Stomach (tissue), 8 donors: ENCODE measurements at regions not wholly inside any gene's neighbourhood (a gene's known extent, or its start where the extent isn't known, plus 50 kb on each side); places are given as distances from the start of the nearest gene placed in this dataset.

Experiments used
- DNase-seq, 2 donors: peaks; one replicate each; pipeline versions ENCODE4 v3.0.0 to v3.0.0-alpha.2; 2013 to 2019
- H3K27ac ChIP-seq, 5 donors: fragments of 200-600 bp in 4 of 5; sonication (generic) in 4 of 5; one replicate each; pipeline ENCODE4 v1.5.1; 2013 to 2019; ENCODE audit warnings: mild to moderate bottlenecking in 1 of 5, moderate library complexity in 1 of 5
- H3K27me3 ChIP-seq, 3 donors: fragments of 200-600 bp; sonication (generic); one replicate each; pipeline ENCODE4 v1.5.1; 2017 to 2019; ENCODE audit warnings: mixed run types in 1 of 3
- H3K36me3 ChIP-seq, 4 donors: fragments of 200-600 bp; sonication (generic); 1 replicate in 3 of 4; 2 replicates in 1 of 4; pipeline ENCODE4 v1.5.1; 2016 to 2019
- H3K4me1 ChIP-seq, 4 donors: fragments of 200-600 bp; sonication (generic); one replicate each; pipeline ENCODE4 v1.5.1; 2016 to 2019
- H3K4me3 ChIP-seq, 4 donors: fragments of 200-600 bp; sonication (generic) in 3 of 4; one replicate each; pipeline ENCODE4 v1.5.1; 2016 to 2019; ENCODE audit warnings: mild to moderate bottlenecking in 1 of 4
- H3K9me3 ChIP-seq, 4 donors: fragments of 200-600 bp; sonication (generic); one replicate each; pipeline ENCODE4 v1.5.1; 2016 to 2019
- EP300 ChIP-seq: sonication (generic); formaldehyde crosslinking; IDR thresholded peaks from one replicate; pipeline ENCODE4 v1.6.1; 2017; ENCODE audit warnings: antibody characterized with exemption
- POLR2A ChIP-seq, 4 donors: fragments of 450-650 bp; IDR thresholded peaks; one replicate each; pipeline ENCODE4 v1.6.1; 2016; ENCODE audit warnings: antibody characterized with exemption in 4 of 4, control low read depth in 2 of 4, mild to moderate bottlenecking in 1 of 4, moderate library complexity in 1 of 4
- POLR2AphosphoS5 ChIP-seq, 3 donors: sonication (generic); formaldehyde crosslinking; IDR thresholded peaks; one replicate each; pipeline ENCODE4 v1.6.1; 2016; ENCODE audit warnings: antibody characterized with exemption in 3 of 3
- WGBS, 5 donors: extraction: QIAGEN DNeasy Blood & Tissue Kit in 3 of 5; methylation state at CpG; one replicate each; pipeline versions ENCODE4 v1.1.5 to v1.1.7; 2013 to 2018; 5-methylcytosine and 5-hydroxymethylcytosine counted together
- intact Hi-C: fragments of 100-400 bp; cut with DNase I; formaldehyde crosslinking; loops from one replicate; pipeline ENCODE4 v1.15.1; 2023; ENCODE audit warnings: low total_unique reads
- TF ChIP-seq, protein P1 (sequence below), 7 experiments: fragments of 450-650 bp in 4 of 7; fragments of 200-600 bp in 3 of 7; sonication (generic) in 3 of 7; IDR thresholded peaks; one replicate each; pipeline ENCODE4 v1.5.1; 2016 to 2019; ENCODE audit warnings: antibody characterized with exemption in 7 of 7, control low read depth in 2 of 7, mild to moderate bottlenecking in 1 of 7
- donor health status: healthy with polysubstance abuse.
- donor health status: Bipolar disorder and iron deficiency.
- donor health status: healthy.

DNA sequence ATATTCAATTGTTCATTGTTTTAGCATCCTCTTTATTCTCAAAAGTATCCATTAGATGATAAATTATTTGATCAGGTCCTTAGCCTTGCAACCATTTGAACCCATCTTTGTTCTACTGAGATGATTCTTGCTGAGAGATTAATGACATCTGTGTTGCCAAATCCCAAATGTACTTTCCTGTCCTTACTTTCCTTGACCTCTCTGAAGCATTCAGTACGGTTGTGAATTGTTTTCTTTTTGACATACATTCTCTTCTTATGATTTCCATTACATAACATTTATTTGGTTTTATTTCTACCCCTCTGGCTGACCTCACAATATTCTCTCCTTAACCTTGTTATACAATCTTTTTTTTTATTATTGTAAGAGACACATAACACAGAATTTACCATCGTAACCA is 1058.6 kb upstream of the CNTNAP5 start:
- no peak overlapping the region for H3K4me3 ChIP-seq
- no peaks in the 10 kb centered on the region for H3K36me3 ChIP-seq
- H3K9me3 ChIP-seq, result peaks cover 0 to 14% (median 5%) of the 10 kb centered on the region in 4 donors
- H3K27me3 ChIP-seq, result no peaks in the 10 kb centered on the region
- TF ChIP-seq EP300 (no peak), POLR2A (IDR thresholded peaks at IDR 0.05) (no peak), POLR2AphosphoS5 (IDR thresholded peaks at IDR 0.05) (no peak)
- TF ChIP-seq, protein P1, sequence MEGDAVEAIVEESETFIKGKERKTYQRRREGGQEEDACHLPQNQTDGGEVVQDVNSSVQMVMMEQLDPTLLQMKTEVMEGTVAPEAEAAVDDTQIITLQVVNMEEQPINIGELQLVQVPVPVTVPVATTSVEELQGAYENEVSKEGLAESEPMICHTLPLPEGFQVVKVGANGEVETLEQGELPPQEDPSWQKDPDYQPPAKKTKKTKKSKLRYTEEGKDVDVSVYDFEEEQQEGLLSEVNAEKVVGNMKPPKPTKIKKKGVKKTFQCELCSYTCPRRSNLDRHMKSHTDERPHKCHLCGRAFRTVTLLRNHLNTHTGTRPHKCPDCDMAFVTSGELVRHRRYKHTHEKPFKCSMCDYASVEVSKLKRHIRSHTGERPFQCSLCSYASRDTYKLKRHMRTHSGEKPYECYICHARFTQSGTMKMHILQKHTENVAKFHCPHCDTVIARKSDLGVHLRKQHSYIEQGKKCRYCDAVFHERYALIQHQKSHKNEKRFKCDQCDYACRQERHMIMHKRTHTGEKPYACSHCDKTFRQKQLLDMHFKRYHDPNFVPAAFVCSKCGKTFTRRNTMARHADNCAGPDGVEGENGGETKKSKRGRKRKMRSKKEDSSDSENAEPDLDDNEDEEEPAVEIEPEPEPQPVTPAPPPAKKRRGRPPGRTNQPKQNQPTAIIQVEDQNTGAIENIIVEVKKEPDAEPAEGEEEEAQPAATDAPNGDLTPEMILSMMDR (IDR thresholded peaks at IDR 0.05), result no peak
- no peaks in the 10 kb centered on the region for H3K4me1 ChIP-seq
- H3K27ac ChIP-seq, result no peak overlapping the region
- no peak for DNase-seq
- WGBS, 5 donors, result 71 to 89% (median 82%) methylated on average over 2 of the region's 2 CpGs
- intact Hi-C loops, result no loop called here

DNA sequence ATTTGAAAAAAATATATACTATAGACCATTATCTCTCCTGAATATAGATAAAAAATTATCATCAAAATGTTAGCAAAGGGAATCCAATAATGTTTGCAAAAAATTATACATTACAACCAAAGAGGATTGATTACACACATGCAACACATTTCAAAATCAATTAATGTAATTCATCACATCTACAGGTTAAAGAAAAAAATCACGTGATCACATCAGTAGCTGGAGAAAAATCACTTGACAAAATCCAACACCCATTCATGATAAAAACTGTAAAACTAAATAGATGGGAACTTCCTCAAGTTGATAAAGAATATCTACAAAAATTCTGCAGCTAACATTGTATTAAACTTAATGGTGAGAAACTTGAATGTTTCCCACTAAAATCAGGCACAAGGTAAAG is 1047.5 kb upstream of the CNTNAP5 start:
- 67 to 81% (median 80%) methylated on average over 1 of the region's 1 CpG for WGBS, 5 donors

DNA sequence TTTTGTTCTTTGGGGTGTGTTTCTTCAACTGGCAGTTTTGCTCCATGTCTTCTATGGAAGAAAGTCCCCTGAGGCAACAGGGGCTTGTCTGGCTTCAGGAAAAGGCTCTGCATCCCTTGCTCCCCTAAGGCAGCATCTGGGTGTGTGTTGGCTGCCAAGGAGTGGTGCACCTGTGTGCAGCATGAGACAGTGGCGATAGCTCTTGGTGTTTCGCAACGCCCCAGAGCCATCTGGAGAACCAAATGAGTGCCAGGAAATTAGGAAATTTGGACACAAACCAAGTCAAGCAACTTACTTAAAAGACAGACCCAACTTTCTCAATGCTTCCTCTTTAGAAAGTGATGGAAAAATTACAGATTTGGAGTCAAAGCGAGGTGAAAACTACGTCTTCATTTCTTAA is 1044.4 kb upstream of the CNTNAP5 start:
- Histone ChIP-seq H3K27me3 (no peaks in the 10 kb centered on the region), H3K4me3 (no peak overlapping the region), H3K27ac (no peak overlapping the region), H3K4me1 (no peaks in the 10 kb centered on the region), H3K36me3 (no peaks in the 10 kb centered on the region), H3K9me3 (peaks cover 0 to 4% (median 1%) of the 10 kb centered on the region in 4 donors)
- intact Hi-C loops, result no loop called here
- WGBS, 5 donors, result 59 to 80% (median 66%) methylated on average over 5 of the region's 5 CpGs
- no peak for TF ChIP-seq POLR2AphosphoS5 (IDR thresholded peaks at IDR 0.05)
- TF ChIP-seq POLR2A (IDR thresholded peaks at IDR 0.05), result no peak
- DNase-seq, result no peak

More for the DNA sequence above, 1047.5 kb upstream of the CNTNAP5 start:
- Histone ChIP-seq H3K27me3 (no peaks in the 10 kb centered on the region), H3K27ac (no peak overlapping the region), H3K36me3 (no peaks in the 10 kb centered on the region), H3K9me3 (peaks cover 0 to 4% (median 1%) of the 10 kb centered on the region in 4 donors), H3K4me3 (no peak overlapping the region), H3K4me1 (no peaks in the 10 kb centered on the region)
- DNase-seq, result no peak
- TF ChIP-seq, protein P1 (IDR thresholded peaks at IDR 0.05), result no peak
- no peak for TF ChIP-seq POLR2A (IDR thresholded peaks at IDR 0.05)
- no peak for TF ChIP-seq EP300
- no peak for TF ChIP-seq POLR2AphosphoS5 (IDR thresholded peaks at IDR 0.05)
- intact Hi-C loops, result no loop called here

DNA sequence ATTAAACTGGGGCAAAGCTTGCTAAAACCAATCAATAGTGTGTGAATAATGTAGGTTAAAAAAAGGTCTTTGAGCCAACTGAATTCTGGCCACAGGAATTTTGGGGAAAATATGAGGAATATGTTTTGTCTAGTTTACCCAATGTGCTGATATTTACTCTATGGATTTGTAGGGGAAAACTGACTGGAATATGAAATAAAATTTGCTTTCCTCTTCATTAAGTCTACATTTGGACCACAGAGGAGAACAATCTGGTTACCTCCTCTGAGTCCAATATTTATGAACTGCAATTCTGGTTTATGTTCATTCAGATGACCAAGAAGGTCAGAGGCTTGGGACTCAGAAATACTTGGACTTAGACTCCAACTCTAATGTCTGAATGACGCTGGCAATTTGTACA is 1042.2 kb upstream of the CNTNAP5 start:
- H3K9me3 ChIP-seq, result peaks cover 0 to 4% (median 1%) of the 10 kb centered on the region in 4 donors
- TF ChIP-seq POLR2AphosphoS5 (IDR thresholded peaks at IDR 0.05), result no peak
- TF ChIP-seq, protein P1 (IDR thresholded peaks at IDR 0.05), result no peak
- TF ChIP-seq POLR2A (IDR thresholded peaks at IDR 0.05), result no peak
- no peak for TF ChIP-seq EP300
- 24 to 47% (median 26%) methylated on average over 1 of the region's 1 CpG for WGBS, 5 donors
- intact Hi-C loops, result no loop called here
- DNase-seq, result no peak
- no peak overlapping the region for H3K27ac ChIP-seq
- no peaks in the 10 kb centered on the region for H3K27me3 ChIP-seq
- no peaks in the 10 kb centered on the region for H3K4me1 ChIP-seq
- no peaks in the 10 kb centered on the region for H3K36me3 ChIP-seq
- H3K4me3 ChIP-seq, result no peak overlapping the region

DNA sequence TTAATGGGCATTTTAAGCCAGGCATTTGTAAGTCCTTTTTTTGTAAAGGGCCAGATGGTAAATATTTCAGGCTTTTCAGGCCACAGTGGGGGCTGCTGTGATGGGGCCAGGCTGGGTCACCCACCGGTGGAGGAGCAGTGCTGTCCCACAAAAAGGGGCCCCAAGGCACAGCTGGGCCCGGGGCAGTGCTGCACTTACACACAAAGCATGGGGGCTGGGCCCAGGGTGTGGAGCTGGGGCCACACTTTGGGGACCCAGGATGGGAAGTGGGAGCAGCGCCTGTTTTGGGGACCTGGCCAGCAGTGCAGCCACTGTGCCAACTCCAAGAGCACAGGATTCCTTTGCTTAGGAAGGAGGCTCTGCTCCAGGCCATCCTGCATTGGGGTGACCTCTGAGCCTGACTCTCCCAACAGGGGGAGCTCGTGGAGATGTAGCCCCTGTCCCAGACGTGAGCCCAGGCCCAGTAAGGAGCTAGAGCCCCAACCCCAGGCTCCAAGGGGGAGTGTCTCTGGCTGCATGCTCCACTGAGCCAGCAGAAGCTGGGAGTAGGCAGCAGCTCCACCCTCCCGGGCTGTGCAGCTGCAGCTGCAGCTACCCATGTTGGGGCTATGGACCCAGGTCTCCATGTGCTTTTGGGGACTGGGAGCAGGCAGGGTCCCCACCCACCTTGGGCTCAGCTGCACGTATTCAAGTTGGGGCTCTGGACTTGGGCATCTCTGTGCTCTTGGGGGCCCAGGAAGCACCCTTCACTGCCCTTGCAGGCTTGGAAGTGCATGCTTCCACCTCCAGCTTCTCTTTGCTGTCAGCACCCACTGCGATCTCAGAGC is 1036.5 kb upstream of the CNTNAP5 start:
- no peak overlapping the region for H3K4me3 ChIP-seq
- H3K4me1 ChIP-seq, result no peaks in the 10 kb centered on the region
- intact Hi-C loops, result no loop called here
- no peaks in the 10 kb centered on the region for H3K27me3 ChIP-seq
- peaks cover 0 to 14% (median 3%) of the 10 kb centered on the region in 4 donors for H3K9me3 ChIP-seq
- TF ChIP-seq POLR2AphosphoS5 (IDR thresholded peaks at IDR 0.05), result no peak
- TF ChIP-seq, protein P1 (IDR thresholded peaks at IDR 0.05), result no peak
- no peak for TF ChIP-seq EP300
- no peak for TF ChIP-seq POLR2A (IDR thresholded peaks at IDR 0.05)
- H3K36me3 ChIP-seq, result no peaks in the 10 kb centered on the region
- H3K27ac ChIP-seq, result no peak overlapping the region
- WGBS, 5 donors, result 66 to 100% (median 77%) methylated on average over 1 to 8 of the region's 8 CpGs
- no peak for DNase-seq
